H1 (cell line): ENCODE measurements at regions not wholly inside any gene's neighbourhood (a gene's known extent, or its start where the extent isn't known, plus 50 kb on each side); places are given as distances from the start of the nearest gene placed in this dataset.
A peak's percentile ranks its signal among the peaks of the same experiment; 100 is the strongest.

Source experiments
- EZH2 ChIP-seq: fragments of 200-600 bp; sonication (generic); IDR thresholded peaks from 2 replicates; pipeline ENCODE4 v1.7.1; 2012; ENCODE audit warnings: low read depth, mild to moderate bottlenecking, moderate library complexity, low read length, inconsistent platforms; ENCODE audit not compliant: severe bottlenecking
- MAFK ChIP-seq: IDR thresholded peaks from 2 replicates; pipeline ENCODE4 v1.6.1; 2012; ENCODE audit warnings: low read depth, mild to moderate bottlenecking, improper control_type of control experiment, low read length

GRCh38 chr12:89863968-89864367, 155.3 kb upstream of the ATP2B1 start (continued):
- peak; percentile 7; the same call in 1 of the 2 replicates for TF ChIP-seq MAFK
- no peak for TF ChIP-seq EZH2
